Left ventricle myocardium inferior (tissue), 1 donor: ENCODE measurements at regions not wholly inside any gene's neighbourhood (a gene's known extent, or its start where the extent isn't known, plus 50 kb on each side); places are given as distances from the start of the nearest gene placed in this dataset.

Experiments
- DNase-seq: peaks from one replicate; pipeline ENCODE4 v3.0.0-alpha.2; 2020
- H3K27ac ChIP-seq: fragments of 200-600 bp; replicated peaks from 2 replicates; pipeline ENCODE4 v1.8.0; 2021
- H3K27me3 ChIP-seq: fragments of 200-600 bp; 2 replicates; pipeline ENCODE4 v1.8.0; 2021; ENCODE audit warnings: low read depth
- H3K36me3 ChIP-seq: fragments of 200-600 bp; 2 replicates; pipeline ENCODE4 v1.8.0; 2021
- H3K4me1 ChIP-seq: fragments of 200-600 bp; 2 replicates; pipeline ENCODE4 v1.8.0; 2021
- H3K4me3 ChIP-seq: fragments of 200-600 bp; 2 replicates; pipeline ENCODE4 v1.8.0; 2021; ENCODE audit warnings: mild to moderate bottlenecking, moderate library complexity
- H3K9me3 ChIP-seq: fragments of 200-600 bp; replicated peaks from 2 replicates; pipeline ENCODE4 v1.8.0; 2021
- intact Hi-C: fragments of 100-400 bp; cut with micrococcal nuclease; formaldehyde crosslinking; loops from one replicate; pipeline ENCODE4 v1.11.0; 2022
- TF ChIP-seq, protein P1 (sequence below): fragments of 200-600 bp; IDR thresholded peaks from 2 replicates; pipeline ENCODE4 v1.8.0; 2021; ENCODE audit warnings: antibody characterized with exemption, mild to moderate bottlenecking, borderline replicate concordance
- donor health status: DM: no; HTN: yes; CAD: no; lungs with severe emphysema.

GRCh38 chr13:79791471-79792042, 310.6 kb downstream of the NDFIP2 start:
- Histone ChIP-seq H3K4me3 (no peak overlapping the region), H3K27ac (no peak overlapping the region), H3K27me3 (no peaks in the 10 kb centered on the region), H3K4me1 (no peaks in the 10 kb centered on the region), H3K9me3 (peaks cover 38% of the 10 kb centered on the region), H3K36me3 (peaks cover 5% of the 10 kb centered on the region)
- DNase-seq, result no peak
- intact Hi-C loops, result no loop called here
- TF ChIP-seq, protein P1, sequence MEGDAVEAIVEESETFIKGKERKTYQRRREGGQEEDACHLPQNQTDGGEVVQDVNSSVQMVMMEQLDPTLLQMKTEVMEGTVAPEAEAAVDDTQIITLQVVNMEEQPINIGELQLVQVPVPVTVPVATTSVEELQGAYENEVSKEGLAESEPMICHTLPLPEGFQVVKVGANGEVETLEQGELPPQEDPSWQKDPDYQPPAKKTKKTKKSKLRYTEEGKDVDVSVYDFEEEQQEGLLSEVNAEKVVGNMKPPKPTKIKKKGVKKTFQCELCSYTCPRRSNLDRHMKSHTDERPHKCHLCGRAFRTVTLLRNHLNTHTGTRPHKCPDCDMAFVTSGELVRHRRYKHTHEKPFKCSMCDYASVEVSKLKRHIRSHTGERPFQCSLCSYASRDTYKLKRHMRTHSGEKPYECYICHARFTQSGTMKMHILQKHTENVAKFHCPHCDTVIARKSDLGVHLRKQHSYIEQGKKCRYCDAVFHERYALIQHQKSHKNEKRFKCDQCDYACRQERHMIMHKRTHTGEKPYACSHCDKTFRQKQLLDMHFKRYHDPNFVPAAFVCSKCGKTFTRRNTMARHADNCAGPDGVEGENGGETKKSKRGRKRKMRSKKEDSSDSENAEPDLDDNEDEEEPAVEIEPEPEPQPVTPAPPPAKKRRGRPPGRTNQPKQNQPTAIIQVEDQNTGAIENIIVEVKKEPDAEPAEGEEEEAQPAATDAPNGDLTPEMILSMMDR, result no peak

GRCh38 chr13:79786176-79786575, 305.2 kb downstream of the NDFIP2 start:
- H3K36me3 ChIP-seq, result peaks cover 5% of the 10 kb centered on the region
- no peak for DNase-seq
- H3K4me1 ChIP-seq, result peaks cover 18% of the 10 kb centered on the region
- TF ChIP-seq, protein P1, result no peak
- peaks cover 38% of the 10 kb centered on the region for H3K9me3 ChIP-seq
- H3K4me3 ChIP-seq, result no peak overlapping the region
- intact Hi-C loops, result no loop called here
- H3K27ac ChIP-seq, result no peak overlapping the region
- no peaks in the 10 kb centered on the region for H3K27me3 ChIP-seq

DNA sequence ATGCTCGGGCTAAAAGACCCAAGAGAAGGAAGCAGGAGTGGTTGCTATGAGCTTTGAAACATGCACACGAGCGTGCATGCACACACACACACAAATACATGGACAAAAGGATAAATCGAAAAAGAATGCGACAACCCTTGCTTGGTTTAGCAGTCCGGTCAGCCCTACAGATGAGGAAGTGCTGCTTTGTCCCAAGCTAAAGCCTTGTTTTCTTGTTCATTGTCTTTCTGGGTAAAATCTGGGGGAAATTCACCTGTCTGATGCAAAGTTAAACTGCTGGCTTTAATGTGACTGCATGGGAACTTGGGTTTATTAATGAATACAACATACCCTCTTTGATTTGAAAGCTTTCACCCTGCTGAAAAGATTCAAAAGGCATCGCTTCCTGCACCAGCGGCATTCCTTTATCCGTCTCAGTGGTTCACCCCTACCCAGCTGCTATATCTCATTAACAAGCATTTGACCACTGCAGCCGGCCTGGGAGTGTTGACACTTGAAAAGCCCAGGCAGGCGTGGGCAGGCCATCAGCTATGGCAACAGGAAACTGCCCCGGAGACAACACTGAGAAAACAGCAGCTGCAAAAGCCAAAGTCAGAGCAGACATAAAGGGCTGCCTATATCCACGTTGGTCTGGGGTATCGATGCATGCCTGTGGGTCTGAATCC, 301.7 kb downstream of the NDFIP2 start:
- H3K36me3 ChIP-seq, result peaks cover 2% of the 10 kb centered on the region
- peak overlapping the region; percentile 62 for H3K27ac ChIP-seq
- DNase-seq, result peak; percentile 68
- H3K4me3 ChIP-seq, result peak overlapping the region; percentile 33
- intact Hi-C loops, result no loop called here
- TF ChIP-seq, protein P1, result no peak
- peaks cover 8% of the 10 kb centered on the region for H3K9me3 ChIP-seq
- peaks cover 30% of the 10 kb centered on the region for H3K4me1 ChIP-seq
- H3K27me3 ChIP-seq, result no peaks in the 10 kb centered on the region

- no peak for DNase-seq
These were observed 301.0 kb downstream of the NDFIP2 start for GRCh38 chr13:79781829-79782540.

DNA sequence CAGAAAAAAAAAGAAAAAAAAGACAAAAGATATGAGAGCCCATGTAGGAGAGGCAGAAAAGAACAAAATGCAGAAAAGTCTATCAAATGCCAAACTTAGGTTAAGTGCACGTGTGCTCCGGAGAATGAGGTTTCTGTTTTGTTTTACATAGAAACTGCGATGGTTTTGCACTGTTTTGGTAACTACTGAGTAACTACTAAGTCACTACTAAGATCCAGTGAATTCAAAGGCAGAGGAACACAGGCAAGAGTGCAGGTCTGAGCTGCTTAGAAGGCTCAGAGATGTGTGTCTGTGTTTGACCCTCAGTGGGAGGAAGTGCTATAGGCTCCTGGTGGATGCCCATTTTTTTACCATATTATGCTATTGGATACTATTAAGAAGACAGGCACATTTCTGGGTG, 299.3 kb downstream of the NDFIP2 start:
- H3K27ac ChIP-seq, result peak overlapping the region; percentile 21
- TF ChIP-seq, protein P1, result no peak
- intact Hi-C loops, result no loop called here
- H3K9me3 ChIP-seq, result no peaks in the 10 kb centered on the region
- no peaks in the 10 kb centered on the region for H3K36me3 ChIP-seq
- H3K4me3 ChIP-seq, result no peak overlapping the region
- peaks cover 42% of the 10 kb centered on the region for H3K4me1 ChIP-seq
- no peaks in the 10 kb centered on the region for H3K27me3 ChIP-seq
- DNase-seq, result no peak

More at GRCh38 chr13:79781829-79782540, 301.0 kb downstream of the NDFIP2 start:
- peak overlapping the region; percentile 62 for H3K27ac ChIP-seq
- H3K36me3 ChIP-seq, result no peaks in the 10 kb centered on the region
- no peaks in the 10 kb centered on the region for H3K27me3 ChIP-seq
- peaks cover under 1% of the 10 kb centered on the region for H3K9me3 ChIP-seq
- TF ChIP-seq, protein P1, result no peak
- peaks cover 30% of the 10 kb centered on the region for H3K4me1 ChIP-seq
- intact Hi-C loops, result no loop called here
- H3K4me3 ChIP-seq, result peak overlapping the region; percentile 33
